ENCODE measurements at regions not wholly inside any gene's neighbourhood (a gene's known extent, or its start where the extent isn't known, plus 50 kb on each side); places are given as distances from the start of the nearest gene placed in this dataset.

DNA sequence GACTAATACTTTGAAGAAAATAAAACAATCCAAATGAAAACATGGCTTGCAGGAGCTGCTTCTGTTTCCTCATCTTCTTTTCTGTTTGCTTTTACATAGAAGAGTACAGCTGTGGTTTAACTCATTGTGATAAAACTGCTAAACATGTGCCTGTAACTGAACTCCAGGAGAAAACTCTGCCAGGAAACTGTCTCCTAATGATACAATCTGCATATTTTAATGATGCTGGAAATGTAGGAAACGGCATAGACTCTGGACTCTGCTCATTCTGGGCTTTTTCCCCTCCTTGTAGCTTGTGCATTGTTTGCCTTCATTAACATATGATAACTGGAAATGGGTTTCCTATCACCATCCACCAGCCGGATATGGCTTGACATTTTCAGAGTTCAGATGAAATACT lies 813.3 kb upstream of the WWC1 start:
- CTCF ChIA-PET = no interaction called here
- DNase-seq (ENCODE audit: extremely low spot score) = no peak
- TF ChIP-seq, protein P1, sequence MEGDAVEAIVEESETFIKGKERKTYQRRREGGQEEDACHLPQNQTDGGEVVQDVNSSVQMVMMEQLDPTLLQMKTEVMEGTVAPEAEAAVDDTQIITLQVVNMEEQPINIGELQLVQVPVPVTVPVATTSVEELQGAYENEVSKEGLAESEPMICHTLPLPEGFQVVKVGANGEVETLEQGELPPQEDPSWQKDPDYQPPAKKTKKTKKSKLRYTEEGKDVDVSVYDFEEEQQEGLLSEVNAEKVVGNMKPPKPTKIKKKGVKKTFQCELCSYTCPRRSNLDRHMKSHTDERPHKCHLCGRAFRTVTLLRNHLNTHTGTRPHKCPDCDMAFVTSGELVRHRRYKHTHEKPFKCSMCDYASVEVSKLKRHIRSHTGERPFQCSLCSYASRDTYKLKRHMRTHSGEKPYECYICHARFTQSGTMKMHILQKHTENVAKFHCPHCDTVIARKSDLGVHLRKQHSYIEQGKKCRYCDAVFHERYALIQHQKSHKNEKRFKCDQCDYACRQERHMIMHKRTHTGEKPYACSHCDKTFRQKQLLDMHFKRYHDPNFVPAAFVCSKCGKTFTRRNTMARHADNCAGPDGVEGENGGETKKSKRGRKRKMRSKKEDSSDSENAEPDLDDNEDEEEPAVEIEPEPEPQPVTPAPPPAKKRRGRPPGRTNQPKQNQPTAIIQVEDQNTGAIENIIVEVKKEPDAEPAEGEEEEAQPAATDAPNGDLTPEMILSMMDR (IDR thresholded peaks at IDR 0.05; ENCODE audit: control extremely low read depth, extremely low read depth, low read depth, missing control alignments) = no peak
- POLR2A ChIA-PET = no interaction called here

DNA sequence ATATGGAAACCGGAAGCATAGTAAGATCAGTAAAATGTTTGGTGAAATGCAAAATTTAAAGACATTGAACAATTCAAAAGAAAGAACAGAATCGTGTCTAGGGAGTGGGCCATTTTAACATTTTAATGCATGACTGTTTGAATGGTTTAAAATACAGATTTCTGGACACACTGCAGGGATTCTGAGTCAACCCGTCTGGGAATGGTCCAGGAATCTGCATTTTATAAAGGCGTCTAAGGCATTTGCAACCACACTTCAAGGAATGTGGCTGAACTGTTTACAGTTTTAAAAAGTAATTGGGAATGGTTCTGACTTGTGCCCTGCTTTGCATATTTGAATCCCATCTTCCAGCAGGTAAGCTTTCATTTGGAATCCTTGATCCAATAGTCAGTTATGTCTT lies 811.7 kb upstream of the WWC1 start:
- CTCF ChIA-PET = no interaction called here
- POLR2A ChIA-PET = no interaction called here
- TF ChIP-seq, protein P1 (IDR thresholded peaks at IDR 0.05; ENCODE audit: control extremely low read depth, extremely low read depth, low read depth, missing control alignments) = no peak
- DNase-seq (ENCODE audit: extremely low spot score) = no peak

DNA sequence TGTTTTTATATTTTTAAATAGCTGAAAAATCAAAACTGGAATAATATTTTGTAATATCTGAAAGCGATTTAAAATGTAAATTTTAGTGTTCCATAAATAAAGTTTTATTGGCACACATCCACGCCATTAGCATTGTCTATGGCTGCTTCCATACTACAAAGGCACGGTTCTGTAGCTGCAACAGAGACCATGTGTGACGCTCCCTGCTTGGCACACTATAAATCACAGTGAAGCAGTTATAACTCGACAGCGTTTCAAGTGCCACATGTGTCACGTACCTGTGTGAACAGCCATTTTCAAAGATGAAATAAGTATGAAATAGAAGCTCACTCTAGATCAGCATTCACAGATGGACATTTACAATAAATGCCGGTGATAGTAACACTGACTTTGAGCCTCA lies 810.1 kb upstream of the WWC1 start:
- ChIA-PET CTCF (no interaction called here), POLR2A (no interaction called here)
- TF ChIP-seq, protein P1 (IDR thresholded peaks at IDR 0.05; ENCODE audit: control extremely low read depth, extremely low read depth, low read depth, missing control alignments) = no peak
- DNase-seq (ENCODE audit: extremely low spot score) = no peak

DNA sequence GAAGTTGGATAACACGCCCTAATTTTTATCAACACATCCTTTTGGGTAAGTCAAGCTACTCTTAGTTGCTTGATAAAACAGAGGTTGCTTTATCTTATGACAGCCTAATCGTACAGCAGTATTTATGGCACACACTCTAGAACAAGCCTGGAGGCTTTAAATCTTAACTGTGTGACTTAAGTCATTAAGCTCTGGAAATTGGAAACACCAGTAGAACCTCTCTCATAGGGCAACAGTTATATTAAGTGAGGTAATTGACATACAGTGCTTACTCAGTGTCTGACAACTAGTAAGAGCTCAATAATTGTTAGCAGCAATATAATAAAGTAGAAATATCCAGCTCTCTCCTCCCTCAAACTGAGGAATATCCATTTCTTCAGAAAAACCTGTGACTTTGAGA lies 808.9 kb upstream of the WWC1 start:
- DNase-seq (ENCODE audit: extremely low spot score) = no peak
- POLR2A ChIA-PET = no interaction called here
- TF ChIP-seq, protein P1 (IDR thresholded peaks at IDR 0.05; ENCODE audit: control extremely low read depth, extremely low read depth, low read depth, missing control alignments) = no peak
- CTCF ChIA-PET = interaction anchor here (1.4 kb wide), 1 partner anchor 10 kb away, joined by 3 read pairs; no protein-coding TSS in a partner anchor

DNA sequence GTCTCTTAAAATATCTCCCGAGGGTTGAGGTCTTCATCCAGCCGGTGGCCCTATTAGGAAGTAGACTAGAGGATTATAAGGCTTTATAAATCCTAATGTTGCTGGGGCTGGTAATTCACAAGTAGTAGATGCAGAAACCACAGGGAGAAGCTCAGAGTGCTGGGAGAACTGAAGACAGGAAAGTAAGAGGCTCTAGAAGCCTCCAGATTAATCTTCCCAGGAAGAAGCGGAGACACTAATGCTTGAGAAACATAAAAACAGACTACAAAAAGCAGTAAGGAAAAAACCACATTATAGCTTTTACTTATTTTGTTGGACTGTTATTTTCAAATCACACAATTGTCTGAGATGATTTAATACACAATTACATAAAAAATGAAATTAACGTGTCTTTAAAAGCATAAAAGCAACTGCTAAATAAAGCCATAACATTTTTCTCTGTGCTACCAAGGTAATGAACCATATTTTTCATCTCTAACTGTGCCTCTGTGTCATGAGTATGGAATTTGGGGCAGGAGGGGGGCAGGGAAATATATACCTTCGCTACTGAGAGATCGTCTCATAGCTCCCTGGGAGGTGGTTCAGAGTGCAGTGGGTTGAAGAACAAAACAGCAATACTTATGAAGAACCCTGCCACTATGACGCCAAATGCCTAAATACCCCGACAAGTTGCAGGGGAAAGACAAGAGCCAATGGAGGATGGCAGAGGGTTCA lies 806.2 kb upstream of the WWC1 start:
- TF ChIP-seq, protein P1 (IDR thresholded peaks at IDR 0.05; ENCODE audit: control extremely low read depth, extremely low read depth, low read depth, missing control alignments) = no peak
- POLR2A ChIA-PET = no interaction called here
- no peak for DNase-seq (ENCODE audit: extremely low spot score)
- CTCF ChIA-PET = no interaction called here

DNA sequence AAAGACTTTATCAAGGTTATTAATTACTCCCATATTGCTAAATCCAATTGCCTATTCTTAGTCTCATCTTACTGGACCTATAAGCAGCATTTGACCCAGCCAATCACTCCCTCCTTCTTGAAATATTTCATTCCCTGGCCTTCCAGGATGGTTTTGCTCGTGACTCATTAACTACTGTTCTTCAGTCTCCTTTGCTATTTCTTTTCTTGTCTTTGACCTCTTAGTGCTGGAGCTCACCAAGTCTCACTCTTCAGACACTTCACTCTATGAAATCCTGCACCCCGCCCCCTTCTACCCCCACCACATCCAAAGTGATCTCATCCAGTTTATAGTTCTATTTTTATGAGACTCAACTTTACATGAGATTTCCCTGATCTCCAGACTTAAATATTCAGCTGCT lies 803.1 kb upstream of the WWC1 start:
- no peak for DNase-seq (ENCODE audit: extremely low spot score)
- TF ChIP-seq, protein P1 (IDR thresholded peaks at IDR 0.05; ENCODE audit: control extremely low read depth, extremely low read depth, low read depth, missing control alignments) = no peak
- ChIA-PET POLR2A (no interaction called here), CTCF (no interaction called here)

Data from GM10248 (cell line).